SK-N-SH treated with all-trans-retinoic acid at 6 μM for 48 hours (cell line): ENCODE measurements at regions not wholly inside any gene's neighbourhood (a gene's known extent, or its start where the extent isn't known, plus 50 kb on each side); places are given as distances from the start of the nearest gene placed in this dataset.

Experiments
- TF ChIP-seq, protein P1 (sequence below): fragments of 250-450 bp; sonication (Bioruptor Pico); IDR thresholded peaks from 2 replicates; pipeline ENCODE4 v1.8.0; 2020; ENCODE audit warnings: mild to moderate bottlenecking, moderate library complexity, borderline replicate concordance
- TF ChIP-seq, protein P2 (sequence below): fragments of 250-450 bp; sonication (Bioruptor Pico); IDR thresholded peaks from 2 replicates; pipeline ENCODE4 v1.5.0; 2020; ENCODE audit warnings: mild to moderate bottlenecking, moderate library complexity

DNA sequence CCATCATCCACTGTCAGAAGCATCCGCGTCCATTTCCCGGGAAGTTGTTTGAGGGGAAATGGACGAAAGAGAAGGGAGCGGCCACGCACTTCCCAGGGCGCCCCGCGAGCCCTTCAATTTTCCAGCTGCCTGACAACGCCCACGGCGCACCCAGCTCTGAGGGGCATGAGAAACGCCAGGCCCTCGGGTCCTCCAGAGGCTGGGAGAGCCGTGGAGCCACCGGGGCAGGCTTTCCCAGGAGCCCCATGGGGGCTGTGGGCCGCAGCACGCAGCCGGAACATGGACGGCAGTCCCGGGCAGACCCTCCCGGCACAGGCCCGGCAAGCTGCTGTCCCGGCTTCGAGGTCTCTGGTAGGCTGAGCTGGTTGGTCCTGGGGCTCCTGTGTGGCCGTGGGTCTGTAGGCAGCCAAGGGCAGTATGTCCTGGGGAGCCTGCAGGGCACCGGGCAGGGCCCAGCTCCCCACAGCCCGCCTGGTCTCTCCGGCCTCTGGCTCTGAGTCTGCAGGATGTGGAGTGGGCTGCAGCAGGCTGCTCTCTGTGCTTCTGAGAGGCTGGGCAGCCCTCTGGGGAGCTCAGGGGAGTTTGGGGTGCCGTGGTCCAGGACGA is 115.2 kb downstream of the FAM53A start:
- TF ChIP-seq, protein P1, sequence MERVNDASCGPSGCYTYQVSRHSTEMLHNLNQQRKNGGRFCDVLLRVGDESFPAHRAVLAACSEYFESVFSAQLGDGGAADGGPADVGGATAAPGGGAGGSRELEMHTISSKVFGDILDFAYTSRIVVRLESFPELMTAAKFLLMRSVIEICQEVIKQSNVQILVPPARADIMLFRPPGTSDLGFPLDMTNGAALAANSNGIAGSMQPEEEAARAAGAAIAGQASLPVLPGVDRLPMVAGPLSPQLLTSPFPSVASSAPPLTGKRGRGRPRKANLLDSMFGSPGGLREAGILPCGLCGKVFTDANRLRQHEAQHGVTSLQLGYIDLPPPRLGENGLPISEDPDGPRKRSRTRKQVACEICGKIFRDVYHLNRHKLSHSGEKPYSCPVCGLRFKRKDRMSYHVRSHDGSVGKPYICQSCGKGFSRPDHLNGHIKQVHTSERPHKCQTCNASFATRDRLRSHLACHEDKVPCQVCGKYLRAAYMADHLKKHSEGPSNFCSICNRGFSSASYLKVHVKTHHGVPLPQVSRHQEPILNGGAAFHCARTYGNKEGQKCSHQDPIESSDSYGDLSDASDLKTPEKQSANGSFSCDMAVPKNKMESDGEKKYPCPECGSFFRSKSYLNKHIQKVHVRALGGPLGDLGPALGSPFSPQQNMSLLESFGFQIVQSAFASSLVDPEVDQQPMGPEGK (CRISPR knock-in tag), result no peak
- TF ChIP-seq, protein P2, sequence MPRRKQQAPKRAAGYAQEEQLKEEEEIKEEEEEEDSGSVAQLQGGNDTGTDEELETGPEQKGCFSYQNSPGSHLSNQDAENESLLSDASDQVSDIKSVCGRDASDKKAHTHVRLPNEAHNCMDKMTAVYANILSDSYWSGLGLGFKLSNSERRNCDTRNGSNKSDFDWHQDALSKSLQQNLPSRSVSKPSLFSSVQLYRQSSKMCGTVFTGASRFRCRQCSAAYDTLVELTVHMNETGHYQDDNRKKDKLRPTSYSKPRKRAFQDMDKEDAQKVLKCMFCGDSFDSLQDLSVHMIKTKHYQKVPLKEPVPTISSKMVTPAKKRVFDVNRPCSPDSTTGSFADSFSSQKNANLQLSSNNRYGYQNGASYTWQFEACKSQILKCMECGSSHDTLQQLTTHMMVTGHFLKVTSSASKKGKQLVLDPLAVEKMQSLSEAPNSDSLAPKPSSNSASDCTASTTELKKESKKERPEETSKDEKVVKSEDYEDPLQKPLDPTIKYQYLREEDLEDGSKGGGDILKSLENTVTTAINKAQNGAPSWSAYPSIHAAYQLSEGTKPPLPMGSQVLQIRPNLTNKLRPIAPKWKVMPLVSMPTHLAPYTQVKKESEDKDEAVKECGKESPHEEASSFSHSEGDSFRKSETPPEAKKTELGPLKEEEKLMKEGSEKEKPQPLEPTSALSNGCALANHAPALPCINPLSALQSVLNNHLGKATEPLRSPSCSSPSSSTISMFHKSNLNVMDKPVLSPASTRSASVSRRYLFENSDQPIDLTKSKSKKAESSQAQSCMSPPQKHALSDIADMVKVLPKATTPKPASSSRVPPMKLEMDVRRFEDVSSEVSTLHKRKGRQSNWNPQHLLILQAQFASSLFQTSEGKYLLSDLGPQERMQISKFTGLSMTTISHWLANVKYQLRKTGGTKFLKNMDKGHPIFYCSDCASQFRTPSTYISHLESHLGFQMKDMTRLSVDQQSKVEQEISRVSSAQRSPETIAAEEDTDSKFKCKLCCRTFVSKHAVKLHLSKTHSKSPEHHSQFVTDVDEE, result no peak
